Psoas muscle (tissue), 7 donors: ENCODE measurements at regions not wholly inside any gene's neighbourhood (a gene's known extent, or its start where the extent isn't known, plus 50 kb on each side); places are given as distances from the start of the nearest gene placed in this dataset.

Experiments used
- ATAC-seq, 4 donors: fragments of 200-7000 bp; cut with Tn5 transposase; one replicate each; pipeline ENCODE4 v1.9.1; 2020; ENCODE audit warnings: moderate library complexity in 3 of 4, mild to moderate bottlenecking in 2 of 4
- DNase-seq, 2 donors: peaks; one replicate each; pipeline ENCODE4 v3.0.0-alpha.2; 2020
- H3K27ac ChIP-seq: fragments of 200-600 bp; one replicate; pipeline ENCODE4 v1.8.0; 2022
- H3K27me3 ChIP-seq, 3 donors: fragments of 200-600 bp in 1 of 3; one replicate each; pipeline versions ENCODE4 v1.6.1 to v1.8.0; 2013 to 2022; ENCODE audit warnings: low read length in 2 of 3, mild to moderate bottlenecking in 2 of 3, moderate library complexity in 1 of 3; ENCODE audit not compliant: insufficient read depth in 3 of 3
- H3K36me3 ChIP-seq, 2 donors: fragments of 200-600 bp in 1 of 2; one replicate each; pipeline versions ENCODE4 v1.6.1 to v1.8.0; 2013 to 2022; ENCODE audit warnings: low read depth in 1 of 2, mild to moderate bottlenecking in 1 of 2, moderate library complexity in 1 of 2; ENCODE audit not compliant: insufficient read depth in 1 of 2
- H3K4me1 ChIP-seq: fragments of 200-600 bp; one replicate; pipeline ENCODE4 v1.8.0; 2022
- H3K4me3 ChIP-seq: fragments of 200-600 bp; one replicate; pipeline ENCODE4 v1.8.0; 2022; ENCODE audit warnings: mild to moderate bottlenecking
- H3K9me3 ChIP-seq: fragments of 200-600 bp; one replicate; pipeline ENCODE4 v1.8.0; 2022
- WGBS, 3 donors: extraction: QIAGEN DNeasy Blood & Tissue Kit; methylation state at CpG; one replicate each; pipeline versions ENCODE4 v1.1.6 to v1.1.7; 2013; 5-methylcytosine and 5-hydroxymethylcytosine counted together
- intact Hi-C, 2 donors: fragments of 100-400 bp; cut with DNase I; formaldehyde crosslinking; loops; one replicate each; pipeline versions ENCODE4 v1.11.0 to v1.14.2; 2022
- TF ChIP-seq, protein P1 (sequence below): fragments of 200-600 bp; IDR thresholded peaks from one replicate; pipeline ENCODE4 v1.8.0; 2022; ENCODE audit warnings: antibody characterized with exemption
- donor health status: healthy with polysubstance abuse.
- donor health status: DM: no; HTN: no; CAD: no; lungs with moderate emphysema.
- donor health status: Bipolar disorder and iron deficiency.
- donor health status: healthy.
- donor health status: DM: yes; HTN: yes; CAD: no.
- donor health status: DM: no; HTN: no; CAD: no.
- donor health status: DM: yes; HTN: yes; CAD: no.

DNA sequence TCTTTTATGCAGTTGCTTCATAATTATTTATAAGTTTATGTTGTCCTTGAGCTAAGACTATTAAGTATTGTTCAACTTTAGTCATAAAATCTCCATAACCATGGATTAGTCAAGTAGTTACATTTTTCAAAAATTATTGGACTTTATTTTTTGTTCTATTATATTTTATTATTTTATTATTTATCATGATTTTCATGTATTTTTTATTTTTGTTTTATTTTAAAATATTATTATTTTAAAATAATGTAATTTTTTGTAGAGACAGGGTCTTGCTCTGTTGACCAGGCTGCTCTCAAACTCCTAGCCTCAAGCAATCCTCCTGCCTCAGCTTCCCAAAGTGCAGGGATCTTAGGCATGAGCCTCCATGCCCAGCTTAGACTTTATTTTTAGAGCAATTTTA, 102.3 kb downstream of the NOC3L start:
- no peak for ATAC-seq
- peaks cover 0 to 8% of the 10 kb centered on the region in 2 donors for H3K36me3 ChIP-seq
- H3K27me3 ChIP-seq = no peaks in the 10 kb centered on the region

DNA sequence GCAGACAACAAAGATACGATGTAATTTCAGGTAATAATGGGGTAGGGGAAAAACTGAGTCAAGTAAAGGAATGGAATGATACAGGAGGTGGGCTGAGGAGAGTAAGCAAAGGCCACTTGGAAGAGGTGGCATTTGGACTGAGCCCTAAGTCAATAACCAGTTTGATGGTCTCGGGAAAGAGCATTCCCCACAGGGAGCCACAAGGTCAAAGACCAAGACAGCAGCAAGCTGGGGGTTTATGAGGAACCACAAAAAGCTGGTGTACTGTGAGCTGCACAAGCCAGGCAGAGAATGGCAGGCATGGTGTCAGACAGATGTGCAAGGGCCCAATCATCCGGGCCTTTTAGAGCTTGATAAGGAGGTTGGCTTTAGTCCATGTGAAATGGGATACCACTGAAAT, 98.7 kb downstream of the NOC3L start:
- peaks cover 0 to 5% of the 10 kb centered on the region in 2 donors for H3K36me3 ChIP-seq

More for the DNA sequence above, 102.3 kb downstream of the NOC3L start:
- no peaks in the 10 kb centered on the region for H3K9me3 ChIP-seq
- intact Hi-C loops = no loop called here
- no peak overlapping the region for H3K4me3 ChIP-seq
- no peaks in the 10 kb centered on the region for H3K4me1 ChIP-seq
- TF ChIP-seq, protein P1, sequence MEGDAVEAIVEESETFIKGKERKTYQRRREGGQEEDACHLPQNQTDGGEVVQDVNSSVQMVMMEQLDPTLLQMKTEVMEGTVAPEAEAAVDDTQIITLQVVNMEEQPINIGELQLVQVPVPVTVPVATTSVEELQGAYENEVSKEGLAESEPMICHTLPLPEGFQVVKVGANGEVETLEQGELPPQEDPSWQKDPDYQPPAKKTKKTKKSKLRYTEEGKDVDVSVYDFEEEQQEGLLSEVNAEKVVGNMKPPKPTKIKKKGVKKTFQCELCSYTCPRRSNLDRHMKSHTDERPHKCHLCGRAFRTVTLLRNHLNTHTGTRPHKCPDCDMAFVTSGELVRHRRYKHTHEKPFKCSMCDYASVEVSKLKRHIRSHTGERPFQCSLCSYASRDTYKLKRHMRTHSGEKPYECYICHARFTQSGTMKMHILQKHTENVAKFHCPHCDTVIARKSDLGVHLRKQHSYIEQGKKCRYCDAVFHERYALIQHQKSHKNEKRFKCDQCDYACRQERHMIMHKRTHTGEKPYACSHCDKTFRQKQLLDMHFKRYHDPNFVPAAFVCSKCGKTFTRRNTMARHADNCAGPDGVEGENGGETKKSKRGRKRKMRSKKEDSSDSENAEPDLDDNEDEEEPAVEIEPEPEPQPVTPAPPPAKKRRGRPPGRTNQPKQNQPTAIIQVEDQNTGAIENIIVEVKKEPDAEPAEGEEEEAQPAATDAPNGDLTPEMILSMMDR = no peak
- no peak for DNase-seq
- H3K27ac ChIP-seq = no peak overlapping the region

DNA sequence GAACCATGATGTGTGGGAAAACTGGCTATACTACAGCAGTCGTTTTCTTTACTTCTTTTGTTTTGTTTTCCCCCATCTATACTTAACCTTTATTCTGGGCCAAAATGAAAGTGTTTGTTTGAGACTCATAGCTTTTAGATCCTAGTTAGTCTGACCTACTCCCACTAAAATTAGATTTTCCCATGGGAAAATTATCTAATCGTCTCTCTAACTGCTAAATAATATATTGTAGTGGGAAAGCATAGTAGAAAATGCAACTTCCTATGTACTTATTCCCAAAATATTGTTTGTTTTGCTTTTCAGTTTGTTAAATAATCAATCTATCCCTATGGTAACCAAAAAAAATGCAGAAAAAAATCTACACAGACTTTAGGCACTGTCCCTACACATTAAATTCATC, 96.6 kb downstream of the NOC3L start:
- intact Hi-C loops = no loop called here
- ATAC-seq (no peak), DNase-seq (no peak)
- H3K4me1 ChIP-seq = no peaks in the 10 kb centered on the region
- H3K4me3 ChIP-seq = no peak overlapping the region
- peaks cover 0 to 3% of the 10 kb centered on the region in 2 donors for H3K36me3 ChIP-seq
- WGBS, 3 donors = 37 to 54% (median 52%) methylated on average over 2 of the region's 2 CpGs
- TF ChIP-seq, protein P1 = no peak
- H3K9me3 ChIP-seq = no peaks in the 10 kb centered on the region
- H3K27me3 ChIP-seq = no peaks in the 10 kb centered on the region
- H3K27ac ChIP-seq = no peak overlapping the region

More for the DNA sequence above, 98.7 kb downstream of the NOC3L start:
- H3K27ac ChIP-seq = no peak overlapping the region
- no peaks in the 10 kb centered on the region for H3K27me3 ChIP-seq
- H3K4me1 ChIP-seq = no peaks in the 10 kb centered on the region
- no peaks in the 10 kb centered on the region for H3K9me3 ChIP-seq
- WGBS, 3 donors = 71 to 80% (median 71%) methylated on average over 3 of the region's 3 CpGs
- H3K4me3 ChIP-seq = no peak overlapping the region
- TF ChIP-seq, protein P1 = no peak
- intact Hi-C loops = no loop called here
- ATAC-seq (no peak), DNase-seq (no peak)

DNA sequence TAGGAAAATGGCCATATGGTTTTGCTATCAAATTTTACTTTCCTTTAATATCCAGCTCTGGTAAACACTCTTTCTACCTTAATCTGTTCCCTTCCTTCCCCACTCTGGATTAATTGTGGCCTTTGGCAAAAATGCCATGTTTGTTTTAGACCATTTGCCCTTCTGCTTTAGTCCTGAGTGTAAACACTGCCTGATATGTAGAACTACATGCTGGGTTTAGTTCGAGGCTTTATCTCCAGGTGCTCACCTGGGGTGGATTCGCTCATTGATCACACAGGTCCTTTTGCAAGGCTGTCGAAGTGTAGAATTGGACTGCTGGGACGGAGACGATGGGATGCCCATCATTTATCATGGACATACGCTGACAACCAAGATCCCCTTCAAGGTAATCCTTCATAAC, 94.1 kb downstream of the NOC3L start:
- H3K36me3 ChIP-seq = peaks cover 0 to 3% of the 10 kb centered on the region in 2 donors
- H3K4me3 ChIP-seq = no peak overlapping the region
- ATAC-seq (no peak), DNase-seq (no peak)
- H3K27me3 ChIP-seq = no peaks in the 10 kb centered on the region
- TF ChIP-seq, protein P1 = no peak
- H3K4me1 ChIP-seq = peaks cover 4% of the 10 kb centered on the region
- 92 to 95% (median 95%) methylated on average over 6 of the region's 6 CpGs for WGBS, 3 donors
- intact Hi-C loops = no loop called here
- no peaks in the 10 kb centered on the region for H3K9me3 ChIP-seq
- no peak overlapping the region for H3K27ac ChIP-seq

DNA sequence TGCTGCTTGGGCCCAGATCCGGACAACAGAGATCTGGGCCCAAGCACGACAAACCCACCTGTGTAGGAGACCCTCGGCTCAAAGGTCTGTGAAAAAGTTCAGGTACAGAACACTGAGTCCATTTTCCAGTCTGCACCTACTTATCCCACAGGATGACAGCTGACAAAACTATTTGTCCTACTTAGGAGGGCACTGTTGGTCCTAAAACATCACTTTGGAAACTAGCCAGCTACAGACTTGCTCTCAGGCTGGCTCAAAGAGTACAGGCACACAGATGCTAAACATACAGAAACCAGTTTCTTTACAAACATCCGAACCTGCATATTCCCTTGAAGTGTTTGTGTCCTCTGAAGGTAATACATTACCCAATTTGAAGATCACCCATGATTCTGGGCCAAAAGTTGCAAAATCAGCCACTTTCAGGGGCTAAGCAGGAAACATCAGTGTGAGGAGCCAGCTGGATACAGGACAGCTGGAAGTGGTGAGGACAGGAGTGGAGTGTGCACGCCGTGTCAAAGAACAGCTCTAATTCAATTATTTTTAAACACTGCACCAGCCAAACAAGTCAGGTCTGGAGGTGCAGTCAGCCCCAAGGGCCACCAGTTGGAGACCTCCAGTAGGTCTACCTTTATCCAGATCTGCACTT, 88.5 kb downstream of the NOC3L start:
- H3K4me3 ChIP-seq = no peak overlapping the region
- H3K36me3 ChIP-seq = peaks cover 0 to 2% of the 10 kb centered on the region in 2 donors
- ATAC-seq = peak; percentile 71 to 93 (median 78)
- 26 to 51% (median 36%) methylated on average over 6 of the region's 6 CpGs for WGBS, 3 donors
- no peaks in the 10 kb centered on the region for H3K9me3 ChIP-seq
- TF ChIP-seq, protein P1 = no peak
- H3K27ac ChIP-seq = peak overlapping the region; percentile 46
- peak; percentile 67 to 80 for DNase-seq
- intact Hi-C loops = no loop called here
- H3K27me3 ChIP-seq = no peaks in the 10 kb centered on the region
- peaks cover 27% of the 10 kb centered on the region for H3K4me1 ChIP-seq
